HCT116 (cell line): ENCODE measurements at regions not wholly inside any gene's neighbourhood (a gene's known extent, or its start where the extent isn't known, plus 50 kb on each side); places are given as distances from the start of the nearest gene placed in this dataset.

Experiments used
- CEBPB ChIP-seq: IDR thresholded peaks from 2 replicates; pipeline ENCODE4 v1.6.1; 2012; ENCODE audit warnings: low read depth
- EZH2 ChIP-seq: fragments of 200-600 bp; sonication (generic); IDR thresholded peaks from 2 replicates; pipeline ENCODE4 v1.6.1; 2017; ENCODE audit warnings: antibody characterized with exemption, mixed run types
- EZH2phosphoT487 ChIP-seq: fragments of 200-600 bp; IDR thresholded peaks from 2 replicates; pipeline ENCODE4 v1.6.1; 2018; ENCODE audit warnings: antibody characterized with exemption, borderline replicate concordance
- POLR2A ChIP-seq: IDR thresholded peaks from 2 replicates; pipeline ENCODE4 v1.7.0; 2011; ENCODE audit warnings: borderline replicate concordance; ENCODE audit not compliant: insufficient read depth, insufficient read length; ENCODE audit errors: extremely low read depth
- POLR2AphosphoS5 ChIP-seq: IDR thresholded peaks from 2 replicates; pipeline ENCODE4 v1.6.1; 2011; ENCODE audit warnings: mild to moderate bottlenecking, low read depth, low read length, moderate library complexity
- TCF7L2 ChIP-seq: IDR thresholded peaks from 2 replicates; pipeline ENCODE4 v1.7.0; 2011; ENCODE audit warnings: borderline replicate concordance, inconsistent platforms; ENCODE audit not compliant: insufficient read depth, insufficient read length; ENCODE audit errors: extremely low read depth
- TF ChIP-seq, protein P1 (sequence below), 3 experiments: fragments of 200-600 bp in 1 of 3; sonication (generic) in 1 of 3; IDR thresholded peaks in 2 of 3; conservative IDR thresholded peaks in 1 of 3; 2 replicates each; pipeline ENCODE4 v1.5.1; 2012 to 2017; ENCODE audit warnings: low read depth in 2 of 3, low read length in 2 of 3, antibody characterized with exemption in 1 of 3, borderline replicate concordance in 1 of 3, control low read depth in 1 of 3, mild to moderate bottlenecking in 1 of 3, mixed read lengths in 1 of 3, mixed run types in 1 of 3, moderate library complexity in 1 of 3; ENCODE audit not compliant: insufficient read depth in 1 of 3
- TF ChIP-seq, protein P2 (sequence below): IDR thresholded peaks from 2 replicates; pipeline ENCODE4 v1.6.1; 2012
- TF ChIP-seq, protein P3 (sequence below): IDR thresholded peaks from 2 replicates; pipeline ENCODE4 v1.6.1; 2012
- TF ChIP-seq, protein P4 (sequence below): IDR thresholded peaks from 2 replicates; pipeline ENCODE4 v1.6.1; 2012; ENCODE audit warnings: low read depth

DNA sequence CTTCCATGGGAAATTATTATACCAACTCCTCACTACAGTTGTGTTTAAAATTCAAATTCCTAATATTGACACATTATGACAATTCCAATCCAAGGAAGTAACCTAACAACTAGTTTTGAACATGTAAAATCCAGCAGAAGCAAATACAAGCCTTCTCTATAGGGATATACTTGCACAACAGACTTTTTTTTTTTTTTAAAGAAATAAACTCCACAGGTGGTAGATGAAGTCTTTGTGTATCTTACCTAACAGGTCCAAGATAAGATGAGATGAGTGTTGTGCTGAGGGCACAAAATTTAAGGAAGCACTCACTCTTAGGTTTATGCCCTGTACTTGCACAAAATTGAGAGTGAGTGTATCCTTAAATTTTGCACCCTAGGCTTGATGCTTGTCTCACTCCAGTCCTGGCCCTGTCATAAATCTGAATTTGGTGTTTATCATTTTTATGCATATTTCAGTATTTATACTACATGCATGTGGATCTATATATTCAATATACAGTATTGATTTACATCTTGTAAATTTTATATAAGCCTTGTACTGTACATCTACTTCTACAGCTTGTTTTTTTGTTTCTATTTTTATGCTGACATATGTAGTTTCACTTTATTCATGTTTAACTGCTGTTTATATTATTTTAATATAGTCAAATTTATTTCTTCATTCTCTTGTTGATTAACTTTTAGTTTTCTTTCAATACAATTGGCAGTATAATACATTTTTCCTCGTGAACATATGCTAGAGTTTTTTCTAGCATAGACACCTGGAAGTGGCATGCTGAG is 60.6 kb upstream of the RGL1 start:
- TF ChIP-seq, protein P1, sequence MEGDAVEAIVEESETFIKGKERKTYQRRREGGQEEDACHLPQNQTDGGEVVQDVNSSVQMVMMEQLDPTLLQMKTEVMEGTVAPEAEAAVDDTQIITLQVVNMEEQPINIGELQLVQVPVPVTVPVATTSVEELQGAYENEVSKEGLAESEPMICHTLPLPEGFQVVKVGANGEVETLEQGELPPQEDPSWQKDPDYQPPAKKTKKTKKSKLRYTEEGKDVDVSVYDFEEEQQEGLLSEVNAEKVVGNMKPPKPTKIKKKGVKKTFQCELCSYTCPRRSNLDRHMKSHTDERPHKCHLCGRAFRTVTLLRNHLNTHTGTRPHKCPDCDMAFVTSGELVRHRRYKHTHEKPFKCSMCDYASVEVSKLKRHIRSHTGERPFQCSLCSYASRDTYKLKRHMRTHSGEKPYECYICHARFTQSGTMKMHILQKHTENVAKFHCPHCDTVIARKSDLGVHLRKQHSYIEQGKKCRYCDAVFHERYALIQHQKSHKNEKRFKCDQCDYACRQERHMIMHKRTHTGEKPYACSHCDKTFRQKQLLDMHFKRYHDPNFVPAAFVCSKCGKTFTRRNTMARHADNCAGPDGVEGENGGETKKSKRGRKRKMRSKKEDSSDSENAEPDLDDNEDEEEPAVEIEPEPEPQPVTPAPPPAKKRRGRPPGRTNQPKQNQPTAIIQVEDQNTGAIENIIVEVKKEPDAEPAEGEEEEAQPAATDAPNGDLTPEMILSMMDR (IDR thresholded peaks at IDR 0.05 in 2 of 3, conservative IDR thresholded peaks at IDR 0.05 in 1 of 3; ENCODE audit: borderline replicate concordance in 1 of 3, insufficient read depth in 1 of 3, low read depth in 2 of 3, low read length in 2 of 3), result no peak
- TF ChIP-seq POLR2AphosphoS5 (no peak), EZH2 (no peak), EZH2phosphoT487 (no peak), POLR2A (no peak), CEBPB (no peak), TCF7L2 (no peak)
- TF ChIP-seq, protein P2, sequence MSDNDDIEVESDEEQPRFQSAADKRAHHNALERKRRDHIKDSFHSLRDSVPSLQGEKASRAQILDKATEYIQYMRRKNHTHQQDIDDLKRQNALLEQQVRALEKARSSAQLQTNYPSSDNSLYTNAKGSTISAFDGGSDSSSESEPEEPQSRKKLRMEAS, result no peak
- TF ChIP-seq, protein P3, sequence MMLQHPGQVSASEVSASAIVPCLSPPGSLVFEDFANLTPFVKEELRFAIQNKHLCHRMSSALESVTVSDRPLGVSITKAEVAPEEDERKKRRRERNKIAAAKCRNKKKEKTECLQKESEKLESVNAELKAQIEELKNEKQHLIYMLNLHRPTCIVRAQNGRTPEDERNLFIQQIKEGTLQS, result no peak
- TF ChIP-seq, protein P4, sequence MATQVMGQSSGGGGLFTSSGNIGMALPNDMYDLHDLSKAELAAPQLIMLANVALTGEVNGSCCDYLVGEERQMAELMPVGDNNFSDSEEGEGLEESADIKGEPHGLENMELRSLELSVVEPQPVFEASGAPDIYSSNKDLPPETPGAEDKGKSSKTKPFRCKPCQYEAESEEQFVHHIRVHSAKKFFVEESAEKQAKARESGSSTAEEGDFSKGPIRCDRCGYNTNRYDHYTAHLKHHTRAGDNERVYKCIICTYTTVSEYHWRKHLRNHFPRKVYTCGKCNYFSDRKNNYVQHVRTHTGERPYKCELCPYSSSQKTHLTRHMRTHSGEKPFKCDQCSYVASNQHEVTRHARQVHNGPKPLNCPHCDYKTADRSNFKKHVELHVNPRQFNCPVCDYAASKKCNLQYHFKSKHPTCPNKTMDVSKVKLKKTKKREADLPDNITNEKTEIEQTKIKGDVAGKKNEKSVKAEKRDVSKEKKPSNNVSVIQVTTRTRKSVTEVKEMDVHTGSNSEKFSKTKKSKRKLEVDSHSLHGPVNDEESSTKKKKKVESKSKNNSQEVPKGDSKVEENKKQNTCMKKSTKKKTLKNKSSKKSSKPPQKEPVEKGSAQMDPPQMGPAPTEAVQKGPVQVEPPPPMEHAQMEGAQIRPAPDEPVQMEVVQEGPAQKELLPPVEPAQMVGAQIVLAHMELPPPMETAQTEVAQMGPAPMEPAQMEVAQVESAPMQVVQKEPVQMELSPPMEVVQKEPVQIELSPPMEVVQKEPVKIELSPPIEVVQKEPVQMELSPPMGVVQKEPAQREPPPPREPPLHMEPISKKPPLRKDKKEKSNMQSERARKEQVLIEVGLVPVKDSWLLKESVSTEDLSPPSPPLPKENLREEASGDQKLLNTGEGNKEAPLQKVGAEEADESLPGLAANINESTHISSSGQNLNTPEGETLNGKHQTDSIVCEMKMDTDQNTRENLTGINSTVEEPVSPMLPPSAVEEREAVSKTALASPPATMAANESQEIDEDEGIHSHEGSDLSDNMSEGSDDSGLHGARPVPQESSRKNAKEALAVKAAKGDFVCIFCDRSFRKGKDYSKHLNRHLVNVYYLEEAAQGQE, result no peak
